GM19351 (cell line): ENCODE measurements at regions not wholly inside any gene's neighbourhood (a gene's known extent, or its start where the extent isn't known, plus 50 kb on each side); places are given as distances from the start of the nearest gene placed in this dataset.

Experiments used
- ATAC-seq: cut with Tn5 transposase; IDR thresholded peaks from one replicate; pipeline ENCODE4 v1.9.1; 2021; ENCODE audit warnings: mild to moderate bottlenecking, moderate library complexity; ENCODE audit not compliant: unreplicated experiment

GRCh38 chr14:98229656-98230366 is 1042.2 kb downstream of the BCL11B start:
- no peak for ATAC-seq

GRCh38 chr14:98230411-98230810 is 1041.6 kb downstream of the BCL11B start:
- no peak for ATAC-seq

GRCh38 chr14:98231210-98231609 is 1040.8 kb downstream of the BCL11B start:
- no peak for ATAC-seq

GRCh38 chr14:98233656-98234055 is 1038.3 kb downstream of the BCL11B start:
- ATAC-seq: no peak

- ATAC-seq: no peak
Measured at GRCh38 chr14:98234208-98234607, 1037.8 kb downstream of the BCL11B start.

- ATAC-seq: no peak
Measured at GRCh38 chr14:98236314-98236713, 1035.7 kb downstream of the BCL11B start.

GRCh38 chr14:98237939-98238338 is 1034.1 kb downstream of the BCL11B start:
- ATAC-seq: no peak

GRCh38 chr14:98240376-98240775 is 1031.6 kb downstream of the BCL11B start:
- no peak for ATAC-seq

- no peak for ATAC-seq
Measured at GRCh38 chr14:98242903-98243302, 1029.1 kb downstream of the BCL11B start.

- no peak for ATAC-seq
Measured at GRCh38 chr14:98243332-98243731, 1028.7 kb downstream of the BCL11B start.

GRCh38 chr14:98244162-98244948 is 1027.6 kb downstream of the BCL11B start:
- ATAC-seq: no peak

- no peak for ATAC-seq
Measured at GRCh38 chr14:98244966-98245569, 1026.9 kb downstream of the BCL11B start.

GRCh38 chr14:98249057-98249456 is 1022.9 kb downstream of the BCL11B start:
- no peak for ATAC-seq

GRCh38 chr14:98249476-98249875 is 1022.5 kb downstream of the BCL11B start:
- no peak for ATAC-seq

- ATAC-seq: no peak
Measured at GRCh38 chr14:98252820-98253219, 1019.2 kb downstream of the BCL11B start.

GRCh38 chr14:98259881-98260280 is 1012.1 kb downstream of the BCL11B start:
- ATAC-seq: no peak

GRCh38 chr14:98262566-98262965 is 1009.4 kb downstream of the BCL11B start:
- no peak for ATAC-seq

- no peak for ATAC-seq
Measured at GRCh38 chr14:98269533-98269932, 1002.5 kb downstream of the BCL11B start.

GRCh38 chr14:98270201-98270600 is 1001.8 kb downstream of the BCL11B start:
- no peak for ATAC-seq

GRCh38 chr14:98274596-98274995 is 997.4 kb downstream of the BCL11B start:
- no peak for ATAC-seq

GRCh38 chr14:98278800-98279199 is 993.2 kb downstream of the BCL11B start:
- no peak for ATAC-seq

GRCh38 chr14:98280436-98280835 is 991.6 kb downstream of the BCL11B start:
- ATAC-seq: no peak
